ENCODE measurements at regions not wholly inside any gene's neighbourhood (a gene's known extent, or its start where the extent isn't known, plus 50 kb on each side); places are given as distances from the start of the nearest gene placed in this dataset.

- no peak for ATAC-seq
- no peak overlapping the region for H3K4me2 ChIP-seq (ENCODE audit: low read length)
- no peaks in the 10 kb centered on the region for H3K9me2 ChIP-seq (ENCODE audit: insufficient read depth)
- no peak overlapping the region for H3K4me3 ChIP-seq (replicated peaks in 1 of 2; ENCODE audit: low read depth in 1 of 2, low read length in 2 of 2)
- H3K27ac ChIP-seq (ENCODE audit: low read depth, low read length), result no peak overlapping the region
- ChIA-PET CTCF (no interaction called here), POLR2A (no interaction called here), RAD21 (ENCODE audit: low non-redundant PET in 1 of 2, low total read pairs in 2 of 2, uncharacterized antibody in 2 of 2, unreplicated experiment in 2 of 2) (no interaction called here)
- DNase-seq (ENCODE audit: low read depth, low spot score), result no peak
- H3K27me3 ChIP-seq (ENCODE audit: insufficient read depth, low read length), result 0 out of 2 replicates have a peak, but pooled peaks cover 4% of the 10 kb centered on the region
- TF ChIP-seq TCF7L2 (IDR thresholded peaks at IDR 0.05; ENCODE audit: borderline replicate concordance, extremely low read depth, insufficient read depth, insufficient read length) (no peak), ZNF274 (IDR thresholded peaks at IDR 0.05; ENCODE audit: low read depth, low read length) (no peak), EGR1 (IDR thresholded peaks at IDR 0.05; ENCODE audit: low read depth) (no peak), YY1 (IDR thresholded peaks at IDR 0.05; ENCODE audit: extremely low read depth, insufficient replicate concordance, low read depth, low read length) (no peak), SRF (IDR thresholded peaks at IDR 0.05; ENCODE audit: low read depth) (no peak), EZH2phosphoT487 (IDR thresholded peaks at IDR 0.05; ENCODE audit: borderline replicate concordance) (no peak), ZBTB33 (IDR thresholded peaks at IDR 0.05; ENCODE audit: extremely low read depth, insufficient replicate concordance, low read length) (no peak), EZH2 (IDR thresholded peaks at IDR 0.05) (no peak), CBX3 (IDR thresholded peaks at IDR 0.05; ENCODE audit: low read depth) (no peak), CEBPB (IDR thresholded peaks at IDR 0.05; ENCODE audit: low read depth) (no peak), MAX (IDR thresholded peaks at IDR 0.05) (no peak), POLR2A (IDR thresholded peaks at IDR 0.05; ENCODE audit: borderline replicate concordance, extremely low read depth, insufficient read depth, insufficient read length) (no peak), SIN3A (IDR thresholded peaks at IDR 0.05; ENCODE audit: low read depth) (no peak), FOSL1 (IDR thresholded peaks at IDR 0.05; ENCODE audit: low read depth) (no peak), ZFX (IDR thresholded peaks at IDR 0.05) (no peak), RAD21 (IDR thresholded peaks at IDR 0.05; ENCODE audit: low read depth) (no peak)
- TF ChIP-seq, protein P1, sequence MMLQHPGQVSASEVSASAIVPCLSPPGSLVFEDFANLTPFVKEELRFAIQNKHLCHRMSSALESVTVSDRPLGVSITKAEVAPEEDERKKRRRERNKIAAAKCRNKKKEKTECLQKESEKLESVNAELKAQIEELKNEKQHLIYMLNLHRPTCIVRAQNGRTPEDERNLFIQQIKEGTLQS (IDR thresholded peaks at IDR 0.05), result no peak
- no TSS peak for BruUV-seq (replicated peaks)
- intact Hi-C loops (cut with micrococcal nuclease), result no loop called here
- H3K36me3 ChIP-seq (ENCODE audit: control insufficient read depth in 1 of 2, insufficient read depth in 2 of 2, low read length in 2 of 2), result no peaks in the 10 kb centered on the region
- no peak overlapping the region for H3K9ac ChIP-seq (ENCODE audit: low read length)
- no peak overlapping the region for H2AFZ ChIP-seq (ENCODE audit: low read depth, low read length, poor library complexity, severe bottlenecking)
- no peaks in the 10 kb centered on the region for H3K79me2 ChIP-seq (ENCODE audit: insufficient read depth, low read length)
- no peaks in the 10 kb centered on the region for H3K4me1 ChIP-seq (ENCODE audit: control insufficient read depth in 1 of 2, insufficient read depth in 2 of 2, low read length in 2 of 2)
- no peaks in the 10 kb centered on the region for H4K20me1 ChIP-seq (ENCODE audit: insufficient read depth)
- no peaks in the 10 kb centered on the region for H3K9me3 ChIP-seq (ENCODE audit: control insufficient read depth in 1 of 2, insufficient read depth in 1 of 2, low read depth in 1 of 2, low read length in 2 of 2)
Observed at GRCh38 chr5:114658194-114658593, 296.3 kb downstream of the KCNN2 start.
